NOMO-1 (cell line): ENCODE measurements at regions not wholly inside any gene's neighbourhood (a gene's known extent, or its start where the extent isn't known, plus 50 kb on each side); places are given as distances from the start of the nearest gene placed in this dataset.
"Not testable (repeated sequence)": the region's sequence is repeated elsewhere in the genome, so short reads cannot be mapped to it uniquely, and the experiment has no call there.

Source experiments
- DNase-seq, 2 experiments: peaks; one replicate each; lab custom pipeline; 2025; ENCODE audit not compliant: unreplicated experiment in 2 of 2; lab: John Stamatoyannopoulos, UW

GRCh38 chr3:33919312-33920120, 121.1 kb downstream of the PDCD6IP start:
- DNase-seq, result no peak

GRCh38 chr3:33920511-33920910, 122.1 kb downstream of the PDCD6IP start:
- no peak for DNase-seq

DNA sequence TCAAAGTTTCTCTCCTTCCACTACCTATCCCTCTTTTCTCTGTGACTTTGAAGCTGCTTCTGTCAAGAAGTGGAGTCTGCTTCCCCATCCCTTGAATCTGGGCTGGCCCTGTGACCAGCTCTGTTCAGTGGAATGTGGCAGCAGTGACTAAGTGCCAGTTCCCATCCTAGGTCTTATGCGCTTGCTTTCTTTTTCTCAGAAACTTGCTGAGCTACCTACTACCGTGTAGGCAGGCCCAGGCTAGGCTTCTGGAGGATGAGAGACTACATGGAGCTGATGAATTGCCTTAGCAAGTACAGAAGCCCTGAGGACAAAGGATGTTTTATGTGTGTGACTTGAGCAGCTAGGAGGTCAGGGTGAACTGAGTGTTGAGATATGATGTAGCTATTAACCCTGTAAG, 123.2 kb downstream of the PDCD6IP start:
- no peak for DNase-seq

GRCh38 chr3:33926998-33927605, 128.7 kb downstream of the PDCD6IP start:
- DNase-seq, result no peak

DNA sequence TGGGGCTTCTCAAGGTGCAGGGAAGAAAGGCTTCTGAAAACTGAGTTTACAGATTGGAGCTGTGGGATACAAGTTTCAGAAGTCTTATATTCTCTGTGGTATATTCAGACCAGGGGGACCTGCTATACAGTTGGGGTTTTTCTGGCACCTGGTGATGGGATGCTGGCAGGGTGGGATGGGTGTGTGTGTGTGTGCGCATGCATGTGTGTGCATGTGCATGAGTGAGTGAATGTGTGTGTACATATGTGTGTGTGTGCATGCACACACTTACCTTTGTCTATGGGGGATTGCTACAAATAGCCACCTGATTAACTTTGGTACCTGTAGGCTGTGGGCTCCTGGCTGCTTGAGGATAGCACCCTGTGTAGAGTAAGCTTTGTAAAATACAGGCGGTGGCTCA, 131.4 kb downstream of the PDCD6IP start:
- no peak for DNase-seq

DNA sequence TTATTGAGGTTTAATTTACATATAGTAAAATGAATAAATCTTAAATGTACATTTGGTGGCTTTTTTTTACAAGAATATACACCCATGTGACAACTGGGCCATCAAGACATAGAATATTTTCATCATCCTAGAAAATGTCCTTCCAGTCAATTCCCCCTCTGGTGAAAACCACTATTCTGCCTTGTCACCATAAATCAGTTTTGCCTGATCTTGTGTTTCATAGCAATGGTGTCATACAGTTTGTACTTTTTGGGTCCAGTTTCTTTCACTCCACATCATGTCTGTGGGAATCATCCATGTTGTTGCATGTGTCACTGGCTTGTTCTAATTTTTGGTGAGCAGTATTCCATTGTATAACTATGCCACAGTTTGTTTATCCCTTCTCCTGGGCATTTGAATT, 133.1 kb downstream of the PDCD6IP start:
- no peak for DNase-seq

- DNase-seq, result no peak
These were observed 133.8 kb downstream of the PDCD6IP start for GRCh38 chr3:33932010-33932764.

GRCh38 chr3:33936171-33936920, 137.9 kb downstream of the PDCD6IP start:
- no peak for DNase-seq

DNA sequence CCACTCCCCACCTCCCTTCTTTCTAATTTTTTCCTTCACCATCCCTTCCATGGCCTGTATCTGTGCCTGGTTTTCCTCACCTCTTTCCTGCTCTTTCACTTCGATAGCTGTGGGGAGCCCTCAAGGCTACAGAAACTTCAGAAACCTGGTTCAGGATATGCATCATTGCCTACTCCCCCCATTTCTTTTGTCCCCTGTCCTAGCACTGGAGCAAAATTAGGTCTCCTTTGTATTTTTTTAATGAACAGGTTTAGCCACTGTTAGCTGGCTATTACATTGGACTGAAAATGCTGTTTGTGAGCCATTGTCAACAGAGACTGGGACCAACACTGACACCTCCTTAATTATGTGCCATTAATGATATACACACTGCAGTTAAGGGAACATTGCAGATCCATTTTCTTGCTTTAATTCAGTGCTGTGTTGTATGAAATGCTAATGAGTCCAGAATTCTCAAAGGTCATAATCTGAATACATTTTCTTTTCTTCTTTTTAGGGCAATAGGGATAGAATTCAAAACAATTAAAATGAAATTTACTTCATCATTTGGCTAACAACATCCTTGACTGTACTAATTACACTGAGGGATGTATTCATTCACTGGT, 138.6 kb downstream of the PDCD6IP start:
- no peak for DNase-seq

- peak in 1 of 2 experiments; percentile 15 for DNase-seq
These were observed 139.2 kb downstream of the PDCD6IP start for GRCh38 chr3:33937628-33938027.

DNA sequence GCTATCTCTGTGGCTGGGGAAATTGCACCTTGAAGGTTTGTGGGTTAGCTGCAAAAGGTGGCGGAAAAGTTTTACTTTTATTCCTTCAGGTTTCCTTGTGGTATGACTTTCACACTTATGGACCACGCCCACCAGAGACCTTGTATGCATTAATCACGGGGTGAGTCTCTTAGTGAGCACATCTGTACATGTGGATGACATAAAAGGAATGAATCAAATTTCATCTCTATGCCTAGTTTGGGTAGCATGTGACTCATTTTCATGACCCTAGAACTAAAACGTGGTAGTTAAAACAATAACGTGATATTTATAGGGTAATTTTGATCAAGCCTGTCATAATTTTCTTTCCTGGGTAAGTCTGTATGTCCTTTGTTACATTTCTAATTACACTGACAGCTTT, 141.7 kb downstream of the PDCD6IP start:
- DNase-seq, result no peak

- DNase-seq, result no peak
These were observed 142.3 kb downstream of the PDCD6IP start for GRCh38 chr3:33940736-33941135.

DNA sequence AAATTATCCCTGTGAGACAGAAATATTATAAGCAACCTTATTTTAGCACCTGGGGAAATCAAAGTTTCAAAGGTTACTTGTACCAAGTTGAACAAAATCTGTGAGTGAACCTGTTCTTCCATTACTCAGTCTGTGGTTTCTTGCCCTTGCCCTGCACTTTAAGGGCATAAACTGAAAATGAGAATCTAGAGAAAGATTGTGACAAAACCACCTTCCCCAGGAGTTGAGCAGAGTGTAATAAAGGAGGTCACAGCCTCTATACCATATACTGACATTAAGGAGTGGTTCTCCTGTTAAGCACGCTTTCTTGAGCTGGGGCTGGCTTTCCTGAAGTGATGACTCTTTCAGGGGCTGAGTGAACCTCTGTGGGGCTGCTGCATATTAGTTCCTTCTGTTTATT, 143.4 kb downstream of the PDCD6IP start:
- no peak for DNase-seq

DNA sequence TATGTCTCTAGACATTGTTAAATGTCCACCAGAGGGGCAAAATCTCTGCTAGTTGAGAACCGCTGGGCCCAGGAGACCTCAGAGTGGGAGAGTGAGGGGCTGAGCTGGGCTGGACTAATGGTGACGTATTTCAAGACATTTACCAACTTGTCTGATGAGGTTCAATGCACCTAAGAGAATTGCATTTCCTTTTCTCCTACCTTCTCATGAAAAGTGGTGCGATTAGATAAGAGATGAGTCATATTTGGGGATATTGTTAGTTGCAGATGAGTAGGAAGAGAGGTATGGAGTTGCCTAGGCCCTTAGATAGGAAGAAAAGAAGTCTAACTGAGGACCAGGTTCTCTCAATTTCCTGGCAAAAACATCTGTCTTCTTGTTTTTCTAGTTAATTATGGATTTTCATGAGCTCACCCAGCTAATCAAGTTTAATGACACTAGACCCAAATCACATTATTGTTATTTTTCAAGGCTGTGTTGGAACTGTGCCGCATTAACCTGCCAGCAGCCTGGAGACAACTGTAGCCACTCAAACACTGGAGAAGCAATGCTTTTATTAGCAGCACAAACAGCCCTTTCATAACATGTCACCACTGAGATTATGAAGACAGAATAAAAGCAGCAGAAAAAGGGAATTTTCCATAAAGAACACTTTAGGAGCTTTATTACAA, 144.2 kb downstream of the PDCD6IP start:
- DNase-seq, result no peak

DNA sequence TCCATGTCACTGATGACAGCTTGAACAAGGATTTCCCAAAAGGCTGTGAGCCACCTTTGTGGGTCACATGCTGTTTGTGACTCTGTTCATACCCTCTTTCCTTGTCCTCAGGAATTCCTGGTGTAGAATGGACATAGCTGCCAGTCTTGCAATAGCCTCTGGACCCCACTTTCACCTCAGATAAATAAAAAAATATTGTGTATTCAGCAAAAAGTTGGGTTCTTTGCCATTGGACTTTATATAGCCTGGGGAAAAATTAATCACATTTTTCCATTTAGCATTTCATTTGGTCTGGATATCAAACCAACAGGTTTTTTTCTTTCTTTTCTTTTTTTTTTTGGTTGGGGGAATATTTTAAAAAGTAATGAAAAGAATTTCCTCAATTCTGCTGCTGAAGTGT, 144.8 kb downstream of the PDCD6IP start:
- no peak for DNase-seq

- not testable (repeated sequence) for DNase-seq
These were observed 148.2 kb downstream of the PDCD6IP start for GRCh38 chr3:33946612-33947011.

- DNase-seq, result no peak
These were observed 149.1 kb downstream of the PDCD6IP start for GRCh38 chr3:33947272-33948195.

DNA sequence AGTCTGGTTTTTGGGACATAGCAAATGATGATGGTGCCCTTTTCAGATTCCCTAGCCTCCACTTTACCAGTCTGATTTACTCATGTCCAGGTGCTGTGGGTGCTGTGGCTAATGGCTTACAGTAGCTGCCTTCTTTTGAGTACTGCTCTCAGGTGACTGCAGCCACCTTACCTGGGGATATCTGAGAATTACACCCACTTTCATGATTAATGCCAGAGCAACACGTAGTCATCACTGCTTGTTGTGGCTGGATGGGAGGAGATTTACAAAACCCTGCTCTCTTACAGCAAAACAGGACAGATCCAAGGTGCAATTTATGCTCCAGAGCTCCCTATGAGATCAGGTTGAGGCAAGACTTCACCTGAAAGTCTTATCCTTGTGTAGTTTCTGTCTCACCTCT, 150.6 kb downstream of the PDCD6IP start:
- no peak for DNase-seq

DNA sequence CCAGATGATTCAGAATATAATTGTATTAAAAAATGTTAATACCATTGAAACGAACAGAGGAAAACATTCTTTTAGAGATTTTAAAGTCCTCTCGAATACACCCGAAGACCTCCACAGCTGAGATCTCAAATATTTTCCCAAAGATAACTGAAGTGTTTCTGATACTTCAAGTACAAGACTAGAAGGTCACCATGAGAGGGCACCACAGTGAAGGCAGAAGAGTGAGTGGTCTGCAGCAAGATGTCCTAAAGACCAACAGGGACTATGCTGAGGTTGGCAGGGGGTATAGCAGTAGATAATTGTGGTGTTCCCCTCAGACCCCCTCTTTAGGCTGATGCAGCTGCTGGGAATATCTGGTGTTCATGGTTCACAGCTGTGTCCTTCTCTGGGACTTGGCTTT, 156.5 kb downstream of the PDCD6IP start:
- no peak for DNase-seq
